NCI-H510A treated with DMSO at 0.1 percent for 48 hours (cell line): ENCODE measurements at regions not wholly inside any gene's neighbourhood (a gene's known extent, or its start where the extent isn't known, plus 50 kb on each side); places are given as distances from the start of the nearest gene placed in this dataset.

Source experiments
- DNase-seq: peaks from one replicate; lab custom pipeline; 2025; lab: John Stamatoyannopoulos, UW

GRCh38 chr17:33640629-33641028, 347.5 kb upstream of the ASIC2 start:
- DNase-seq, result no peak

GRCh38 chr17:33642002-33642401, 348.9 kb upstream of the ASIC2 start:
- DNase-seq, result no peak

GRCh38 chr17:33647956-33648355, 354.9 kb upstream of the ASIC2 start:
- DNase-seq, result no peak

GRCh38 chr17:33650304-33650703, 357.2 kb upstream of the ASIC2 start:
- no peak for DNase-seq

GRCh38 chr17:33651686-33652085, 358.6 kb upstream of the ASIC2 start:
- no peak for DNase-seq

GRCh38 chr17:33652731-33653398, 359.8 kb upstream of the ASIC2 start:
- no peak for DNase-seq

- no peak for DNase-seq
These were observed 360.3 kb upstream of the ASIC2 start for GRCh38 chr17:33653399-33653788.

GRCh38 chr17:33657181-33657580, 364.1 kb upstream of the ASIC2 start:
- DNase-seq, result no peak

- DNase-seq, result no peak
These were observed 368.9 kb upstream of the ASIC2 start for GRCh38 chr17:33661975-33662374.

- no peak for DNase-seq
These were observed 371.2 kb upstream of the ASIC2 start for GRCh38 chr17:33664116-33664840.

GRCh38 chr17:33667052-33667509, 374.0 kb upstream of the ASIC2 start:
- no peak for DNase-seq

- no peak for DNase-seq
These were observed 374.6 kb upstream of the ASIC2 start for GRCh38 chr17:33667671-33668070.

GRCh38 chr17:33668516-33668915, 375.4 kb upstream of the ASIC2 start:
- DNase-seq, result no peak

- DNase-seq, result no peak
These were observed 378.4 kb upstream of the ASIC2 start for GRCh38 chr17:33671491-33671890.

GRCh38 chr17:33674685-33675084, 381.6 kb upstream of the ASIC2 start:
- DNase-seq, result peak; percentile 24

- DNase-seq, result no peak
These were observed 383.3 kb upstream of the ASIC2 start for GRCh38 chr17:33676444-33676843.

- DNase-seq, result no peak
These were observed 386.5 kb upstream of the ASIC2 start for GRCh38 chr17:33679595-33679994.

GRCh38 chr17:33680472-33680871, 387.4 kb upstream of the ASIC2 start:
- DNase-seq, result no peak

- no peak for DNase-seq
These were observed 389.5 kb upstream of the ASIC2 start for GRCh38 chr17:33682599-33682998.

GRCh38 chr17:33684735-33685134, 391.6 kb upstream of the ASIC2 start:
- DNase-seq, result no peak

- DNase-seq, result no peak
These were observed 393.1 kb upstream of the ASIC2 start for GRCh38 chr17:33686171-33686570.

GRCh38 chr17:33687831-33688230, 394.7 kb upstream of the ASIC2 start:
- DNase-seq, result no peak

GRCh38 chr17:33688771-33689170, 395.7 kb upstream of the ASIC2 start:
- DNase-seq, result no peak

GRCh38 chr17:33689725-33690124, 396.6 kb upstream of the ASIC2 start:
- DNase-seq, result no peak
